HK-2 (cell line): ENCODE measurements at regions not wholly inside any gene's neighbourhood (a gene's known extent, or its start where the extent isn't known, plus 50 kb on each side); places are given as distances from the start of the nearest gene placed in this dataset.

ENCODE experiments used
- DNase-seq: peaks from one replicate; pipeline ENCODE4 v3.0.0-alpha.2; 2018; ENCODE audit not compliant: unreplicated experiment

GRCh38 chr11:92477686-92478085, 253.1 kb downstream of the FAT3 start:
- DNase-seq: no peak

GRCh38 chr11:92480499-92480898, 255.9 kb downstream of the FAT3 start:
- no peak for DNase-seq

- no peak for DNase-seq
These were observed 258.0 kb downstream of the FAT3 start for GRCh38 chr11:92482492-92483060.

GRCh38 chr11:92484570-92484969, 260.0 kb downstream of the FAT3 start:
- no peak for DNase-seq

GRCh38 chr11:92489826-92490399, 265.3 kb downstream of the FAT3 start:
- no peak for DNase-seq

- DNase-seq: no peak
These were observed 267.8 kb downstream of the FAT3 start for GRCh38 chr11:92492372-92492771.

GRCh38 chr11:92495107-92495793, 270.6 kb downstream of the FAT3 start:
- no peak for DNase-seq

- DNase-seq: no peak
These were observed 275.8 kb downstream of the FAT3 start for GRCh38 chr11:92500453-92500852.

GRCh38 chr11:92501066-92501739, 276.6 kb downstream of the FAT3 start:
- no peak for DNase-seq

- no peak for DNase-seq
These were observed 279.4 kb downstream of the FAT3 start for GRCh38 chr11:92504004-92504403.

- DNase-seq: no peak
These were observed 279.9 kb downstream of the FAT3 start for GRCh38 chr11:92504534-92504933.

- DNase-seq: no peak
These were observed 281.1 kb downstream of the FAT3 start for GRCh38 chr11:92505689-92506088.

GRCh38 chr11:92506809-92507336, 282.3 kb downstream of the FAT3 start:
- no peak for DNase-seq

GRCh38 chr11:92510591-92510990, 286.0 kb downstream of the FAT3 start:
- no peak for DNase-seq

GRCh38 chr11:92511522-92512203, 287.0 kb downstream of the FAT3 start:
- no peak for DNase-seq

- no peak for DNase-seq
These were observed 287.6 kb downstream of the FAT3 start for GRCh38 chr11:92512204-92512569.

GRCh38 chr11:92523611-92524010, 299.0 kb downstream of the FAT3 start:
- DNase-seq: no peak

- DNase-seq: no peak
These were observed 299.9 kb downstream of the FAT3 start for GRCh38 chr11:92524542-92524941.

- no peak for DNase-seq
These were observed 302.8 kb downstream of the FAT3 start for GRCh38 chr11:92527467-92527866.

GRCh38 chr11:92528001-92528400, 303.4 kb downstream of the FAT3 start:
- no peak for DNase-seq

- no peak for DNase-seq
These were observed 306.6 kb downstream of the FAT3 start for GRCh38 chr11:92531065-92531739.
